Prostate gland (tissue), 2 donors: ENCODE measurements at regions not wholly inside any gene's neighbourhood (a gene's known extent, or its start where the extent isn't known, plus 50 kb on each side); places are given as distances from the start of the nearest gene placed in this dataset.
"Not testable (repeated sequence)": the region's sequence is repeated elsewhere in the genome, so short reads cannot be mapped to it uniquely, and the experiment has no call there.

Source experiments
- DNase-seq: peaks from one replicate; pipeline ENCODE4 v3.0.0-alpha.2; 2019; ENCODE audit warnings: low spot score
- H3K27ac ChIP-seq, 2 donors: fragments of 200-600 bp; sonication (generic); 2 replicates each; pipeline ENCODE4 v1.5.1; 2017 to 2019
- H3K27me3 ChIP-seq: fragments of 200-600 bp; sonication (generic); replicated peaks from 2 replicates; pipeline ENCODE4 v1.5.1; 2019; ENCODE audit not compliant: insufficient read depth
- H3K36me3 ChIP-seq, 2 donors: fragments of 200-600 bp; sonication (generic); 1 replicate in 1 of 2; 2 replicates in 1 of 2; pipeline versions ENCODE4 v1.5.1 to v1.8.1; 2017 to 2019
- H3K4me1 ChIP-seq: fragments of 200-600 bp; sonication (generic); replicated peaks from 2 replicates; pipeline ENCODE4 v1.5.1; 2019
- H3K4me3 ChIP-seq, 2 donors: fragments of 200-600 bp; sonication (generic); 2 replicates each; pipeline ENCODE4 v1.5.1; 2017 to 2019
- H3K9me3 ChIP-seq: fragments of 200-600 bp; sonication (generic); 2 replicates; pipeline ENCODE4 v1.5.1; 2017
- POLR2A ChIP-seq: fragments of 450-650 bp; IDR thresholded peaks from one replicate; pipeline ENCODE4 v1.6.1; 2016; ENCODE audit warnings: antibody characterized with exemption, mild to moderate bottlenecking
- POLR2AphosphoS5 ChIP-seq: sonication (generic); formaldehyde crosslinking; IDR thresholded peaks from one replicate; pipeline ENCODE4 v1.6.1; 2017; ENCODE audit warnings: antibody characterized with exemption
- WGBS: methylation state at CpG from one replicate; pipeline ENCODE4 v1.1.5; 2018; 5-methylcytosine and 5-hydroxymethylcytosine counted together
- intact Hi-C: fragments of 100-400 bp; cut with DNase I; formaldehyde crosslinking; loops from one replicate; pipeline ENCODE4 v1.14.2; 2022
- TF ChIP-seq, protein P1 (sequence below), 4 experiments: fragments of 200-600 bp in 2 of 4; fragments of 450-650 bp in 2 of 4; sonication (generic) in 2 of 4; IDR thresholded peaks; 1 replicate in 3 of 4; 2 replicates in 1 of 4; pipeline ENCODE4 v1.5.1; 2016 to 2019; ENCODE audit warnings: antibody characterized with exemption in 4 of 4, mild to moderate bottlenecking in 2 of 4, moderate library complexity in 2 of 4

DNA sequence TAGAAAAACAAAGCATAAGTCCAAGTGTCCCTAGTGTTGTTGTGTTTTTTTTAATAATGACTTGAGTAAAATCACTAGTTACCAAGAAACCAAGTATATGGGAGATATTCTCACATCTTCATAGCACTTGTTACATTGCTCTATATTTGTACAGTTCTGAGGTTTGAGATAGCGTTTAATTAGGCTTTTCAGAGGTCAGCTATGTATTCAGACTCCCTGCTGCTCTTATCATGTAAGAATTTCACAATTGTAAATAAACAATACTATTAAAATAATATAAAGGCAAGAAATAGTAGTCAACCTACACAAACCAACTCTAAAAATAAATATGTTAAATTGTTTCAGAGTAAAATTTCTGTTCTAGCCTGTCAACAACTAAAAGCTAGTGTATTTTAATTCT is 761.9 kb upstream of the FAM174A start:
- WGBS: 38% methylated on average over 1 of the region's 1 CpG
- TF ChIP-seq, protein P1, sequence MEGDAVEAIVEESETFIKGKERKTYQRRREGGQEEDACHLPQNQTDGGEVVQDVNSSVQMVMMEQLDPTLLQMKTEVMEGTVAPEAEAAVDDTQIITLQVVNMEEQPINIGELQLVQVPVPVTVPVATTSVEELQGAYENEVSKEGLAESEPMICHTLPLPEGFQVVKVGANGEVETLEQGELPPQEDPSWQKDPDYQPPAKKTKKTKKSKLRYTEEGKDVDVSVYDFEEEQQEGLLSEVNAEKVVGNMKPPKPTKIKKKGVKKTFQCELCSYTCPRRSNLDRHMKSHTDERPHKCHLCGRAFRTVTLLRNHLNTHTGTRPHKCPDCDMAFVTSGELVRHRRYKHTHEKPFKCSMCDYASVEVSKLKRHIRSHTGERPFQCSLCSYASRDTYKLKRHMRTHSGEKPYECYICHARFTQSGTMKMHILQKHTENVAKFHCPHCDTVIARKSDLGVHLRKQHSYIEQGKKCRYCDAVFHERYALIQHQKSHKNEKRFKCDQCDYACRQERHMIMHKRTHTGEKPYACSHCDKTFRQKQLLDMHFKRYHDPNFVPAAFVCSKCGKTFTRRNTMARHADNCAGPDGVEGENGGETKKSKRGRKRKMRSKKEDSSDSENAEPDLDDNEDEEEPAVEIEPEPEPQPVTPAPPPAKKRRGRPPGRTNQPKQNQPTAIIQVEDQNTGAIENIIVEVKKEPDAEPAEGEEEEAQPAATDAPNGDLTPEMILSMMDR (IDR thresholded peaks at IDR 0.05): no peak
- TF ChIP-seq POLR2AphosphoS5 (no peak), POLR2A (no peak)
- intact Hi-C loops: no loop called here

DNA sequence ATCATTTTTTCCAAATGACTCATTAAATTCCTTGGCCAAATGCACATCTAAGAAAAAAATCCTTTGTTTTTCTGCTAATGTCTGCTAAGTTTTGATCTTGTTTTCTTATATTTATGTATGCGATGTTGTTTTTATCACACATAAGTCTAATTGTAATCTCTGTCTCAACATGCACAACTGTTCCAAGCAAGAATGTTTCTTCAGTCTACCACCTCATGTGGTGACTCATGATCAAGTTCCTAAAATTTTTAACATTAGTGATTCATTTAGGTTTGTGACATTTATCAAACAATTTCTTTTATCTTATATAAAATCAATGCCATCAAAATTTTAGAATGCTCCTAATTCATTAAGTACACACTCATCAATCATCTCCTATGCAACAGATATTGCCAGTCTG is 763.9 kb upstream of the FAM174A start:
- Histone ChIP-seq H3K36me3 (no peaks in the 10 kb centered on the region), H3K4me3 (no peak overlapping the region), H3K27ac (no peak overlapping the region), H3K9me3 (no peaks in the 10 kb centered on the region), H3K4me1 (no peaks in the 10 kb centered on the region), H3K27me3 (no peaks in the 10 kb centered on the region)
- WGBS: 86% methylated on average over 1 of the region's 1 CpG
- DNase-seq: no peak
- intact Hi-C loops: no loop called here
- TF ChIP-seq POLR2AphosphoS5: no peak

More for the DNA sequence above, 761.9 kb upstream of the FAM174A start:
- H3K27ac ChIP-seq: no peak overlapping the region
- H3K36me3 ChIP-seq: no peaks in the 10 kb centered on the region
- no peaks in the 10 kb centered on the region for H3K9me3 ChIP-seq
- H3K4me1 ChIP-seq: no peaks in the 10 kb centered on the region
- no peak overlapping the region for H3K4me3 ChIP-seq
- no peaks in the 10 kb centered on the region for H3K27me3 ChIP-seq
- DNase-seq: no peak

DNA sequence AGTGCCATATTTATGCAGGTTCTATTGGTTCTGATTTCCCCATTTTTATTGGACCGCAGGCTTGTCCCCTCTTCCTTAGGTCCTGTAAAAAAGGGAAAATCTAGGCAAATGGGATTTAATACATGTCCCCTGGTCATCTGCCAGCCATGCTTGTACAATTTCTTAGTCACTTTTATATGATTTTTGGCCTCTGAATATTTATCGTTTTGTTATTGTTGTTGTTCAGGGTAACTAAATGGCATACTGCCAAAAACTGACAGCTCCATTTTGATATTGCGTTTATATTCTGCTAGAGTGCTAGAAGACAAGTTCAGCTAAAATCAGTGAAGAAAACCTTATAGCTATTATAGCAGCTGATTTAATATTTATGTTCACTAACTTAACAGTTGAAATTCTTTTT is 770.2 kb upstream of the FAM174A start:
- DNase-seq: no peak
- intact Hi-C loops: no loop called here
- Histone ChIP-seq H3K9me3 (no peaks in the 10 kb centered on the region), H3K27ac (no peak overlapping the region), H3K36me3 (no peaks in the 10 kb centered on the region), H3K4me1 (no peaks in the 10 kb centered on the region), H3K27me3 (no peaks in the 10 kb centered on the region), H3K4me3 (no peak overlapping the region)
- TF ChIP-seq, protein P1 (IDR thresholded peaks at IDR 0.05): no peak
- TF ChIP-seq POLR2AphosphoS5 (no peak), POLR2A (no peak)
- 72% methylated on average over 3 of the region's 3 CpGs for WGBS

DNA sequence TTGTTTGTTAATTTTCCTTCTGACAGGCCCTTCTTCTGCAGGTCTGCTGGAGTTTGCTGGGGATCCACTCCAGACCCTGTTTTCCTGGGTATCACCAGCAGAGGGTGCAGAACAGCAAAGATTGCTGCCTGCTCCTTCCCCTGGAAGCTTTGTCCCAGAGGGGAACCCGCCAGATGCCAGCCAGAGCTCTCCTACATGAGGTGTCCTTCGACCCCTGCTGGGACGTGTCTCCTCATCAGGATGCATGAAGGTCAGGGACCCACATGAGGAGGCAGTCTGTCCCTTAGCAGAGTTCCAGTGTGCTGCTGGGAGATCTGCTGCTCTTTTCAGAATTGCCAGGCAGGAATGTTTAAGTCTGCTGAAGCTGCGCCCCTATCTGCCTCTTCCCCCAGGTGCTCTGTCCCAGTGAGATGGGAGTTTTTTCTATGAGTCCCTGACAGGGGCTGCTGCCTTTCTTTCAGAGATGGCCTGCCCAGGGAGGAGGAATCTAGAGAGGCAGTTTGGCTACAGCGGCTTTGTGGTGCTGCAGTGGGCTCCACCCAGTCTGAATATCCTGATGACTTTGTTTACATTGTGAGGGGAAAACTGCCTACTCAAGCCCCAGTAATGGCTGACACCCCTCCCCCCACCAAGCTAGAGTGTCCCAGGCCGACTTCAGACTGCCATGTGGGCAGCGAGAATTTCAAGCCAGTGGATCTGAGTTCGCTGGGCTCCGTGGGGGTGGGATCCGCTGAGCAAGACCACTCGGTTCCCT is 772.0 kb upstream of the FAM174A start:
- Histone ChIP-seq H3K4me3 (no peak overlapping the region), H3K4me1 (no peaks in the 10 kb centered on the region), H3K27me3 (no peaks in the 10 kb centered on the region), H3K9me3 (no peaks in the 10 kb centered on the region), H3K27ac (no peak overlapping the region), H3K36me3 (no peaks in the 10 kb centered on the region)
- no peak for TF ChIP-seq POLR2A
- TF ChIP-seq, protein P1 (IDR thresholded peaks at IDR 0.05): no peak
- no peak for TF ChIP-seq POLR2AphosphoS5
- intact Hi-C loops: no loop called here
- DNase-seq: no peak
- 81% methylated on average over 11 of the region's 11 CpGs for WGBS

DNA sequence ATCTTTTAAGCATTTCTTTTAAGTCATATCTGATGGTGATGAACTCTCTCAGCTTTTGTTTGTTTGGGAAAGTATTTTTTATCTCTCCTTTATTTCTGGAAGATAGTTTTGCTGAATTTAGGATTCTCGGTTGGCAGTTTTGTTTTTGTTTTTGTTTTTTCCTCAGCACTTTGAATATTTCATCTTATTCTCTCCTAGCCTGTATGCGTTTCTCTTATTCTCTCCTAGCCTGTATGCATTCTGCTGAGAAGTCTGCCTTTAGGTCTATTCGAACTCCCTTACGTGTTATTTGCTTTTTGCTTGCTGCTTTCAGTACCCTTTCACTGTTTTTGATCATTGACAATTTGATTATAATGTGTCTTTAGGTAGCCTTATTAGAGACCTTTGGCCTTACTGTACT is 787.8 kb upstream of the FAM174A start:
- Histone ChIP-seq H3K4me3 (no peak overlapping the region), H3K27ac (no peak overlapping the region), H3K9me3 (no peaks in the 10 kb centered on the region), H3K36me3 (no peaks in the 10 kb centered on the region), H3K27me3 (no peaks in the 10 kb centered on the region), H3K4me1 (no peaks in the 10 kb centered on the region)
- DNase-seq: no peak
- WGBS: 95% methylated on average over 4 of the region's 4 CpGs
- no peak for TF ChIP-seq POLR2A
- TF ChIP-seq, protein P1 (IDR thresholded peaks at IDR 0.05): no peak
- TF ChIP-seq POLR2AphosphoS5: no peak
- intact Hi-C loops: no loop called here

DNA sequence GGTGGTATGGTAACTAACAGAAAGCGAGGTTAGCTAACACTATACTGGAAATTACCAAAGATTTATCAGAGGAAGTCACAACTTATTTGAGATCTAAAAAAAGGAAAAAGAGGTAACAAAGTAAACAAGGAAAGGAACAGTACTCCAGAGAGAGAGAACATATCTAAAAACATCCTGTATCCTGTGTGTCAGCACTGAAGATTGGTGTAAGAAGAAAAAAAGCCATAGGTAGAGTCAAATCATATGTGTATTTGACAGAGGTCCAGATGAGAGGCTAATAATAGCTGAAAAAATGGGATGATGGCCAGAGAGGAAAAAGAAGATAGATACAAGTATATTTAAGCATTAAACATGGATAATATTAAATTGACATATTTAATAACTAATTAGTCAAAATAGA is 802.0 kb upstream of the FAM174A start:
- H3K36me3 ChIP-seq, intact Hi-C loops, H3K27me3 ChIP-seq, H3K9me3 ChIP-seq, DNase-seq, H3K27ac ChIP-seq, H3K4me1 ChIP-seq, H3K4me3 ChIP-seq: not testable (repeated sequence)
- WGBS: 96% methylated on average over 1 of the region's 1 CpG

DNA sequence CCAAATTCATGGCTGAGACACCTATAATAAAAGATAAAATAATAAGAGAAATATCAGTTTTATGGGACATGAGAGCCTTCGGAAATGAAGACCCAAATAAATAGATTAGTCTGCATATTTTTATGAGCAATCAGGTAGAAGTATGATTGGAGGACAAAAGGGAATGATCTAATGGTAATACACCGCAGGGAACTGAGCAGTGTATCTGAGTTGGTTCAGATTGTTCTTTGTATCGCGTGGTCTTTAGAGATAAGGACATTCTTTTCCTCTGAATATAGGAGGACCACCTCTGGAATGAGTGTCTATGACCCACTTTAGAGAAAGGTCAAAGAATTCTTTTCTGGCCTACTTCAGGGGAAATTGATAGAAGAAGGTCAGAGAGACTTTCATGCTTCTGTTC is 801.8 kb upstream of the CHD1 start:
- intact Hi-C loops, H3K27me3 ChIP-seq: not testable (repeated sequence)
- WGBS: 75% methylated on average over 4 of the region's 4 CpGs

More for the DNA sequence above, 801.8 kb upstream of the CHD1 start:
- H3K4me3 ChIP-seq, H3K27ac ChIP-seq, H3K36me3 ChIP-seq, DNase-seq, H3K4me1 ChIP-seq, H3K9me3 ChIP-seq: not testable (repeated sequence)
